ENCODE measurements at regions not wholly inside any gene's neighbourhood (a gene's known extent, or its start where the extent isn't known, plus 50 kb on each side); places are given as distances from the start of the nearest gene placed in this dataset.
A peak's percentile ranks its signal among the peaks of the same experiment; 100 is the strongest.
"Not testable (repeated sequence)": the region's sequence is repeated elsewhere in the genome, so short reads cannot be mapped to it uniquely, and the experiment has no call there.

DNA sequence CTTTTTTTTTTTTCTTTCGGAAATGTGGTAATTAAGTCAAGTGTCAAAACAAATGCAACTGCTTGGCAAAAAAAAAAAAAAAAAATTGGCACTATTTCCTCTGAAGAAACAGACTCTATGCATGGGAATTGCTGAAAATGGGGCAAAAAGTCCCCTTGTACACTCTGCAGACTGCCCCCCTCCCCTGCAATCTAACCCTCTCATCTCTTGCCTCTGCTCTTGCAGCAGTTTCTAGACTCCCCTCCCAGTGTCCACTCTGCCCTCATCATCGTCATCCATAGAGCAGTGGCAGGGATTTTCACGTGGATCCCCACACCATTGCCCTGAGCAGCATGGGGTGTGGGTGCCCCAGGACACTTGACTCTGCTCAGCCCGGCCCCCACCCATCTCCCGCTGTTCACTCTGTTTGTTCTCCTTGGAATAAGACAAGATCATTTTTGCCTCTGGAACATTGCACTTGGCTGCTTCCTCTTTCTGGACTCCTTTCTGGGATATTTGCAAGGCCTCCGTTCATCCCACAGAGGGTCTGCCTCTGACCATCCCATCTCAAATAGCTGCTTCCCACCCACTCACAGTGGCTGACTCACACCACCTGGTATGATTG, 213.9 kb downstream of the ACKR3 start:
- no peaks in the 10 kb centered on the region for H3K36me3 Mint-ChIP-seq
- H3K9me3 Mint-ChIP-seq: no peaks in the 10 kb centered on the region
- no peak overlapping the region for H3K4me3 Mint-ChIP-seq
- H3K4me1 Mint-ChIP-seq: no peaks in the 10 kb centered on the region
- H3K27ac Mint-ChIP-seq: no peak overlapping the region
- H3K27me3 Mint-ChIP-seq: peaks cover 7% of the 10 kb centered on the region

DNA sequence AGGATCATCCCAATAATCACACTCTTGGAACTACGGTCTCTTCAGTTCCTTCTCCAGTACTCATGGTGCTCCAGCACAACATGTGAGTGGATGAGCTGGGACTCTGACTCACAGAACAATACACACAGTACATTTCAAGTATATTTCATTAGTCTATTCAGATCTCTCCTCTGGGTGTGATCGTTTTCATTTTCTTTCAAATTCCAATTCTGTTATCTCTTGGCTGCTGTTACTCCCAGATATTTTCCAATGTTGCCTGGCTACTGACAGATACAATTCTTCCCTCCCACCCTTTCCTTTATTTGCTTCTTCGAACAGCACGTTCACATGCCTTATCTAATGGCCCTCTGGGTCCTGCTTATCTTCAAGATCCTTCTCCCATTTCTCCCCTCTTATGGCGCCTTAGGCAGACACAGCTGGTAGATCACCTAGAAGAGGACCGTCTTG, 216.0 kb downstream of the ACKR3 start:
- Mint-ChIP-seq H3K27me3 (peaks cover 10% of the 10 kb centered on the region), H3K4me3 (no peak overlapping the region), H3K27ac (no peak overlapping the region), H3K4me1 (no peaks in the 10 kb centered on the region), H3K9me3 (no peaks in the 10 kb centered on the region), H3K36me3 (no peaks in the 10 kb centered on the region)

DNA sequence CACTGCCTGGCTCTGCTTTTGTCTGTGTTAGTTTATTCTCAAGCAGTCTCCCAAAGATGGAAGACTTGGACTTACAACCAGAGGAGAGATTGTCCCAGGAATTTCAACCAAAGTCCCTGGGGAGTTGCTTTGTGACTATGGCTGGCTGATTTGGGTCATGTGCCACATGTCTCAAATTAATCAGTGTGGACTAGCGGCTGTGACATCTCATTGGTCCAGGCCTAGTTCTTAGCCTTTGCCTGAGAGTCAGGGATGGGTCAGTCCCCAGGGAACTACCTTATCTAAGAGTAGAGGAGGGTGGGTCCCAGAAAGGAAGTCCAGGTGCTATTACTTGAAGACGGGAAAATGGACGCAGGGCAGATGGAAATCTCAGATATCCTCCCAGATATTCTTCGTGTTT, 217.1 kb downstream of the ACKR3 start:
- no peak overlapping the region for H3K27ac Mint-ChIP-seq
- no peak overlapping the region for H3K4me3 Mint-ChIP-seq
- peaks cover 10% of the 10 kb centered on the region for H3K27me3 Mint-ChIP-seq
- H3K4me1 Mint-ChIP-seq: no peaks in the 10 kb centered on the region
- no peaks in the 10 kb centered on the region for H3K36me3 Mint-ChIP-seq
- H3K9me3 Mint-ChIP-seq: no peaks in the 10 kb centered on the region

DNA sequence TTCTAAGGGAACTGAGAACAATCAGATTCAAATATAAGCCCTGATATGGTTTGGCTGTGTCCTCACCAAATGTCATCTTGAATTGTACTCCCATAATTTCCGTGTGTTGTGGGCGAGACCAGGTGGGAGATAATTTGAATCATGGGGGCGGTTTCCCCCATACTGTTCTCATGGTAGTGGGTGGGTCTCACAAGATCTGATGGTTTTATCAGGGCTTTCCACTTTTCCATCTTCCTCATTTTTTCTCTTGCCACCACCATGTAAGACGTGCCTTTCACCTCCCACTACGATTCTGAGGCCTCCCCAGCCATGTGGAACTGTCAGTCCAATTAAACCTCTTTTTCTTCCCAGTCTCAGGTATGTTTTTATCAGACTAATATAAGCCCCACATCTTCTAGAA, 217.8 kb downstream of the ACKR3 start:
- H3K27ac Mint-ChIP-seq, H3K36me3 Mint-ChIP-seq, H3K4me3 Mint-ChIP-seq, H3K27me3 Mint-ChIP-seq, H3K9me3 Mint-ChIP-seq, H3K4me1 Mint-ChIP-seq: not testable (repeated sequence)

DNA sequence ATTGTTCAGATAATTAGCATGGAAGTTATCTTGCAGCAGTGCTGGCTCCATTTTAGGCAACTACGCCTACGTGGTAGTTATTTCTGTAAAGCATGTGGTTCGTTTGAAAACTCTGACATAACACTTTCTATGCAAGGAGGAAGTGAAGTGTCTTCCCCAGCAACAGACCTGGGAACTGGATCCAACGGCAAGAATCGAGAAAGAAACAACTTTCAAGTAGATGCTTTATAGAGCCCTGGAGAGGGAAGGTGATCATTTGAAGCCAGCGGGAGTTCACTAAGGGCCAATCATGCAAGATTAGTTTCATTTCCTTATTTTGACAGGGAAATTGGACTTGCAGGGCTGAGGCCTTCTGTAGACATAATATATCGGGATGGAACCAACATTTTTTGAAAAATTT, 218.3 kb downstream of the ACKR3 start:
- H3K9me3 Mint-ChIP-seq: no peaks in the 10 kb centered on the region
- no peaks in the 10 kb centered on the region for H3K36me3 Mint-ChIP-seq
- no peak overlapping the region for H3K4me3 Mint-ChIP-seq
- no peak overlapping the region for H3K27ac Mint-ChIP-seq
- H3K27me3 Mint-ChIP-seq: peaks cover 10% of the 10 kb centered on the region
- H3K4me1 Mint-ChIP-seq: no peaks in the 10 kb centered on the region

DNA sequence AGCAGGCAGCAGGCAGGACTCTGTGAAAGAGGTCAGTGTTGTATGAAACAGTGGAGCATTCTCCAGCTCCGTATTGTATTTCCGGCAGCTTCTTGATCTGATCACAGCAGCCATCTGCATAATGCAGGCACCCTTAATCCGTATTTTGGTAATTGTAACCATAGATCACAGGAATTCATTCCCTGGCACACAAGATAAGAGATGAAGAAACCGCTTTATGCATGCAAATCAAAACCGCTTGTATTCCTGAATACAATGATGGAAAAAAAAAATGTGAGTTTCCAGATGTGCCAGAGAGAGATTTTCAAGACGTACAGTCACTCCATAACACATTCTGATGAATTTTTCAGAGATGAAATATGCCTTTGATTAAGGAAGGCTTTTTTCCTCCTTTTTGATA, 221.3 kb downstream of the ACKR3 start:
- Mint-ChIP-seq H3K36me3 (no peaks in the 10 kb centered on the region), H3K27me3 (peaks cover 3% of the 10 kb centered on the region), H3K4me3 (no peak overlapping the region), H3K4me1 (no peaks in the 10 kb centered on the region), H3K27ac (no peak overlapping the region), H3K9me3 (no peaks in the 10 kb centered on the region)

DNA sequence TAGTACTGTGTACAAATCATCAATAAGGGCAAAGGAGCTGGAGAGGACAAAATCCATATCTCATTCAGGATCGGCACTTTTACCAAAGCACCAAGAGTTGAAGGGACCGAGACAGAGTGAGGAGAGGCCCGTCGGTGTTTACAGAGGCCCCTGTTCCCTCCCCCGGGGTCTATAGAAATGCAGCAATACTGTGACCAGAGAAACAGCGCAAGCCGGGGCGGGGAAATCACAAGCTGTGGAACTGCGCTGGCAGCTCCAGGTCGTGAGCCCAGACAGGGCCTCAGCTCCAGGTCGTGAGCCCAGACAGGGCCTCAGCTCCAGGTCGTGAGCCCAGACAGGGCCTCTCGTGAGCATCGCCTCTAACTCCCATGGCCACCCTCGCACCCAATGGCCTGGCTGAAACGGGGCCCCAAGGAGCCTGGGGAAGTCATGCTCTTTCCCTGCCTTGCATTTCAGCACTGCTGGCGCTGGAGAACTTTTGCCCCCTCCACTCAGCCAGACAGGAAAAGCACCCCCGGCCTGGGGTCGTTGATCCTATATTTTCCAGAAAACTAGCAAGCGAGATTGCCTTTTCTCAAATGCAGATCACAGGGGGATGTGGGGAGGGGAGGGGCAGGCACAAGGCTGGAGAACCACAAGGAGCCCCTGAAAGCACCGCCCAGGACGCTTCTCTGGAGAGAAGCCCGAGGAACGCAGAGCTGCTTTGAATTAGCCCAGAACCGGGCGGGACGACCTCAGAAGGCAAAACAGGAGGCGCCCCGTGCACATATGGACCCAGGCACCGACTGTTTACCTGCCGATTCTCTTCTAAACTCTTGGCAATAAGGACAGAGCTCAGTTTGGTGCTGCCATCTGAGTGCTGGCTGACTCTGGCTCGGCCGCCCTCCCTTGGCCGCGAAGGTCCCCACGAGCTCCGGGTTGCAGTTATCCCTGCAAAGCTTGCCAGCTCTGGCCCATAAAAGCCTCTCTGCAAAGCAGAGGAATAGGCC, 223.7 kb downstream of the ACKR3 start:
- H3K9me3 Mint-ChIP-seq: no peaks in the 10 kb centered on the region
- no peaks in the 10 kb centered on the region for H3K4me1 Mint-ChIP-seq
- H3K4me3 Mint-ChIP-seq: no peak overlapping the region
- no peak overlapping the region for H3K27ac Mint-ChIP-seq
- peaks cover 3% of the 10 kb centered on the region for H3K27me3 Mint-ChIP-seq
- no peaks in the 10 kb centered on the region for H3K36me3 Mint-ChIP-seq

DNA sequence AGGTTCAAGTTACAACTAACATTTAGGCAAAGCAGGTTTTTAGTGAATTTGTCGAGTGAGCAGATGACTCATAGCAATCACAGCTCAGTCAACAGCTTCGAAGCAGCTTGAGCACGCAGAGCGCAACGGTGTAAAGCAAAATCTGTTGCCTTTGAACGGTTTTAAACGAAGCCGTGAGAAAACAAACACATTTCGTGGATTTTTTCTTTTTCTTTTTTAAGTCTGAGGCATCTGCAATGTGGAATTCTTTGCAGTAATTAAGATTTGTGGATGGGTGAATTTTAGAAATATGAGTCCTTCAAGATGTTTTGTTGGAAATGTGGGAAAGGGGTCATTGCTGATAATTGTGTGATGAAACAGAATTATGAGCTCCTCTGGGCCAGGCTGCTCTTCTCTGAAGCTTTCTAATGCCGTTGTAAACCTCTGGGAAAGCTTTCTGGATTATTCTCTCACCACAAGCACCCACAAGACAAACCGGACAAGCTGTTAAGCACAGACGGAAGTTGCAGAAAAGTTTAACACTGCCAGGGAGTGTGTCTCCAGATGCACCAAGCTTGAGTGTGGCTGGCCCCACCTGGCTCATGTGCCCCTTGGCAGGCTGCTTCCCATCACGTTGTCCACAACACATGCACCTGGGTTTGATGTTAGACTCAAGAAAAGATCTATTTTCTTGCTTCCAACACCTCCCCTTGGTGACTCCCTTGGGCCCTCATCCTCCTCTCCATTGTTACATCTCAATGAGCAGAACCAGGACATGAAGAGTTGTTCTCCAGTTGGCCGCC, 224.7 kb downstream of the ACKR3 start:
- peaks cover 1% of the 10 kb centered on the region for H3K27me3 Mint-ChIP-seq
- H3K4me1 Mint-ChIP-seq: no peaks in the 10 kb centered on the region
- H3K27ac Mint-ChIP-seq: no peak overlapping the region
- no peaks in the 10 kb centered on the region for H3K9me3 Mint-ChIP-seq
- no peak overlapping the region for H3K4me3 Mint-ChIP-seq
- H3K36me3 Mint-ChIP-seq: no peaks in the 10 kb centered on the region

DNA sequence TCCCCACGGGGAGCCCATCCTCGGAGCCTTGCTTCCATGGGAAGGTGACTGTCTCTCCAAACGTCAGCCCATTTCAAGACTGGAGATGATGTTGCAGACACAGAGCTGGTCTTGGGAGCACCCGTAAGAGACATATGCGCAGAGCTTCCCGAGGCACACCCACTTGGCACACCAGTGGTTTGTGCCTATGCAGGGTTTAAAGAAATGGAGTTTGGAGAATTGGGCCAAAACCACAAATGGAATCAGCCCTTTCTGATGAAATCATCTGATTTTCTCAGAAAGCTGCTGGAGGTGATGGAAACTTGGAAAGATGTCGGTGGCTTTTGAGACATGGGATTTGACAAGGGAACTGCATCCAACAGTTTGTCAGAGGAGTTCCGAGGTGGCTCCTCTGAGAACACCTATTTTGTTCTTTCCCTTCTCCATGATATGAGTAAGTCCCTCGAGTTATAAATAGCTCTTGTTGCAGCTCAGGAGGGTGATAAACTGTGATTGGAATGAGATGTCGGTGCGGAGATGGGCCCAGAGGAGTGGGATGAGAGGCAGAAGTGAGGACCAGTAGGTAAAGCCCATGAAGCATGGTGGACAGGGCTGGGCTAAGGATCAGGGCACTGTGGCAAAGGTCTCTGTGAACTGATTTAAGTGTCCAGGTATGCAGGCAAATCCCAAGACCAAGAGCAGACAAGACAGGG, 225.7 kb downstream of the ACKR3 start:
- Mint-ChIP-seq H3K4me1 (no peaks in the 10 kb centered on the region), H3K4me3 (no peak overlapping the region), H3K27me3 (no peaks in the 10 kb centered on the region), H3K9me3 (no peaks in the 10 kb centered on the region), H3K27ac (peak overlapping the region; percentile 5), H3K36me3 (no peaks in the 10 kb centered on the region)

DNA sequence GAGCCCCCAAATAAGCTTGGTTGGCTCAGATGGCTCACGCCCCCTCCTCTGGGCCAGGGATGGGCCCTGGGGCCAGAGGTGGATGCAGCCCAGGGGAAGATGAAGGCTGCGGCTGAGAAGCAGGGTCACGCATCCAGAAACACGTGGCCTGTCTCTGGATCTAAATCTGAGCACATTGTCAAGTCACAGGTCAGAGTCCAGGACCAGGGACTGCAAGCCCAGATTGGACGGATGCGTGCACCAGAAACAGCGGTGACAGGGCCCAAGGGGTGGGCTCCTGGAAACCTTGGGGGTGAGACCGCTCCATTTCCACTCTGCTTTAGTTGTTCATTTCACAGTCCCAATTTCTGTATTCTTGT, 226.2 kb downstream of the ACKR3 start:
- Mint-ChIP-seq H3K4me1 (no peaks in the 10 kb centered on the region), H3K4me3 (no peak overlapping the region), H3K27me3 (no peaks in the 10 kb centered on the region), H3K36me3 (no peaks in the 10 kb centered on the region), H3K27ac (no peak overlapping the region), H3K9me3 (no peaks in the 10 kb centered on the region)

DNA sequence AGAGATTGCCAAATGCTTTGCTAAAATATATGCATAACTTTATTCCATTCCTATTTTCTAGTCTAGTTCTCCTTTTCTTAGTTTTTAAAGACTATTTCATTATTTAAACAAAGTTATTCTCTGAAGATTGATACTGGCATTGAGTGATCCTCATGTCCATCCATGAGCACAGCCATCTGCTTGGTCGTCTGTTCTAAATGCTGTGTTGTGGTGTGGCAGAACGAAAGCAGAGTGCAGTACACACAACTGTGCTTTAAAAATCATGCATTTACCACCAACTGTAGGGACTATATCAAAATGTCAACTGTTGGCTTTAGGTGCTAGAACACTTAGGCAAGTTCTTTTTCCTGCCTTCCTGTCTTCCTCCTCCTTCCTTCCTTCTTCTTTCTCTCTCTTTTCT, 226.6 kb downstream of the ACKR3 start:
- H3K4me3 Mint-ChIP-seq: no peak overlapping the region
- no peaks in the 10 kb centered on the region for H3K9me3 Mint-ChIP-seq
- H3K4me1 Mint-ChIP-seq: no peaks in the 10 kb centered on the region
- peaks cover 2% of the 10 kb centered on the region for H3K27me3 Mint-ChIP-seq
- H3K36me3 Mint-ChIP-seq: no peaks in the 10 kb centered on the region
- no peak overlapping the region for H3K27ac Mint-ChIP-seq

DNA sequence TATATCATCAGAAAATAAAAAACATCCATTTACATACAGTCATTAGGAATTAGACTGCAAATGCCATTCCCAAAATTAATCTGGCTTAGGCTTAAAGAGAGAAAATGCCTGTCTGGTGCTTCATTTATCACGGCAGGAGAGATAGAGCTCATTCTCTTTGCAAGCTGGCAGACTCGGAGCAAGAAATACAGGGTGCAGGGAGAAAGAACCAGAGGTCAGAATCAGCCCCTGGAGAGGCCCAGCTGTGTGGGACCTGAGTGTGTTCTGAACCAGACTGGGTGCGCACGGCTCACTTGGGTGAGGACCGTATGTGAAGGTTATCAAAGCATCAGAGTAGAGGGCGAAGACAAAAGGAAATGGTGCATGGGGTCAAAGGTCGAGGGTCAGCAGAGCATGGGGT, 227.8 kb downstream of the ACKR3 start:
- no peaks in the 10 kb centered on the region for H3K4me1 Mint-ChIP-seq
- H3K9me3 Mint-ChIP-seq: no peaks in the 10 kb centered on the region
- no peaks in the 10 kb centered on the region for H3K36me3 Mint-ChIP-seq
- peaks cover 2% of the 10 kb centered on the region for H3K27me3 Mint-ChIP-seq
- H3K27ac Mint-ChIP-seq: no peak overlapping the region
- H3K4me3 Mint-ChIP-seq: no peak overlapping the region

DNA sequence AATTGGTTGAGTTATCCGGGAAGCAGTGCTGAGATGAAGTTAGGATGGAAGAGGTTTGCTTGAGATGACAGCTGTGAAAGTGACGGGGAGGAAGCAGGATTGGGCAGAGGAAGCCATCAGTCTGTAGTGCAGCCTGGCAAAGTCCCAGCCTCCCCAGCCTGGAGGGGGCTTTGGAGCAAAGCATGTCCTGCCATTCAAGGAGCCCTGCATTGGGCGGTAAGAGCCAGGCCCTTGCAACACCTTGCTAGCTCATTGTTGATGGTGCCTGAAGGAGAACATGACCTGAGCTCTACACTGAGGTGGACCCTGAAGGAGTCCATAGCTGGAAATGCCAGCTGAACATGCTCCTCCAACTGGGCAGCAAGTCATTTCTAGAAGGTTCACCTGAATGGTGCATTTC, 228.9 kb downstream of the ACKR3 start:
- Mint-ChIP-seq H3K36me3 (no peaks in the 10 kb centered on the region), H3K27me3 (peaks cover 2% of the 10 kb centered on the region), H3K4me1 (no peaks in the 10 kb centered on the region), H3K9me3 (no peaks in the 10 kb centered on the region), H3K27ac (no peak overlapping the region), H3K4me3 (no peak overlapping the region)

DNA sequence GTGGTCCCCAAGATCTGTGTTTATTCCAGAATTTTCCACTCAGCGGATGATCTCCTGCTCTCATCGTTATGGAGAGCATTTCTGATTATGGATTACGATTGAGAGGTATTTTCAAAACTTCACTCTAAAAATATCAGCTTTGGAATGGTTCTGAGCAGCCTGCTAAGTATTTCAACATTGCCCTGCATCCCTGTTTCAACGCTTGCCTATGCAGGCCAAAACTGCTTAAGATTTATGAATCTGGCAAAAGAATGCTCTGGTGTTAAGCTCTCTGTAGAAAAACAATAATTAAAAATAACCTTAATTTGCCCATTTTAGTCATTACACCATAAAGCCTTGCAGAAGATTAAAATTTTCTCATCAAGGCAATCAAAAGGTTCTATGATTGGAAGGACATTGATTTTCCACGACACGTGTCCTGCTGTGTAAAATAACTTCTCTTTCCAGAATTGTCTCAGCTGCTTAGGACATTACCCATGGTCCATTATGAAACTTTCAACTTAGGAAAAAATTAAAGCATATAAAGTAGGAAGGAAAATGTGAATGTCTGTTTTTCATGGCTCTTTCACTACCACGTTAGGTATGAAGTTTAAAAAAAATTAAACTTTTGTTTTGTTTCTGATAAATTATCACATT, 229.9 kb downstream of the ACKR3 start:
- no peaks in the 10 kb centered on the region for H3K36me3 Mint-ChIP-seq
- H3K4me1 Mint-ChIP-seq: no peaks in the 10 kb centered on the region
- H3K27ac Mint-ChIP-seq: no peak overlapping the region
- H3K27me3 Mint-ChIP-seq: peaks cover 2% of the 10 kb centered on the region
- H3K4me3 Mint-ChIP-seq: no peak overlapping the region
- no peaks in the 10 kb centered on the region for H3K9me3 Mint-ChIP-seq

DNA sequence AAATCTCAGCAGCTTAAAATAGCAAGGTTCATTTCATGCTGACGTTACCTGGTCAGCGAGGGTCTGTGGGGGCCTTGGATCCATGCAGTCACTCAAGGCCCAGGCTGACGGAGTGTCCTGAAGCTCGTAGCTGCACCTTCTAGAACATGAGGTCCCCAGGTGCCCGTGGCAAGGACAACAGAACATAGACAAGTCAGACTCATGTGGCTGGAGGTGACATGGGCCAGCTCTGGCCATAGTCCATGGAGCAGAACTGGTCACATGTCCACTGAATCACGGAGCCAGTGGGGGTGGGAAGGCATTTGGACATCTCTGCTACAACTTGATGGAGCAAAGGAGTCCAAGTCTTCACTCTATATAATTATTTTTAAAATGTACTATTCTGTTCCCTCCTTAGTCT, 233.2 kb downstream of the ACKR3 start:
- no peak overlapping the region for H3K4me3 Mint-ChIP-seq
- H3K27me3 Mint-ChIP-seq: peaks cover 8% of the 10 kb centered on the region
- H3K4me1 Mint-ChIP-seq: no peaks in the 10 kb centered on the region
- H3K27ac Mint-ChIP-seq: no peak overlapping the region
- H3K36me3 Mint-ChIP-seq: peaks cover 5% of the 10 kb centered on the region
- H3K9me3 Mint-ChIP-seq: peaks cover 9% of the 10 kb centered on the region
